AG08396 (cell line): ENCODE measurements at regions not wholly inside any gene's neighbourhood (a gene's known extent, or its start where the extent isn't known, plus 50 kb on each side); places are given as distances from the start of the nearest gene placed in this dataset.

Source experiments
- DNase-seq: peaks from one replicate; pipeline ENCODE4 v3.0.0; 2012; ENCODE audit warnings: low spot score, mixed read lengths

- DNase-seq = no peak
These were observed 226.8 kb upstream of the GATB start for GRCh38 chr4:151987606-151988005.

- DNase-seq = peak; percentile 8
These were observed 223.0 kb upstream of the GATB start for GRCh38 chr4:151983854-151984253.

- DNase-seq = no peak
These were observed 219.0 kb upstream of the GATB start for GRCh38 chr4:151979819-151980218.

- no peak for DNase-seq
These were observed 207.8 kb upstream of the GATB start for GRCh38 chr4:151968643-151969042.

GRCh38 chr4:151967074-151967473 lies 206.3 kb upstream of the GATB start:
- DNase-seq = no peak

GRCh38 chr4:151962138-151962823 lies 201.5 kb upstream of the GATB start:
- DNase-seq = no peak

GRCh38 chr4:151961456-151961855 lies 200.6 kb upstream of the GATB start:
- no peak for DNase-seq

- no peak for DNase-seq
These were observed 199.8 kb upstream of the GATB start for GRCh38 chr4:151960449-151961230.

GRCh38 chr4:151957153-151957552 lies 196.3 kb upstream of the GATB start:
- DNase-seq = no peak

- DNase-seq = no peak
These were observed 195.0 kb upstream of the GATB start for GRCh38 chr4:151955721-151956380.

GRCh38 chr4:151953795-151954372 lies 193.1 kb upstream of the GATB start:
- DNase-seq = no peak

- DNase-seq = no peak
These were observed 192.5 kb upstream of the GATB start for GRCh38 chr4:151953312-151953711.

GRCh38 chr4:151952711-151953254 lies 192.0 kb upstream of the GATB start:
- DNase-seq = no peak

- DNase-seq = no peak
These were observed 191.3 kb upstream of the GATB start for GRCh38 chr4:151952137-151952536.

- no peak for DNase-seq
These were observed 190.9 kb upstream of the GATB start for GRCh38 chr4:151951671-151952050.

- no peak for DNase-seq
These were observed 190.3 kb upstream of the GATB start for GRCh38 chr4:151950993-151951670.

GRCh38 chr4:151948351-151949016 lies 187.7 kb upstream of the GATB start:
- DNase-seq = peak; percentile 28

- DNase-seq = no peak
These were observed 185.9 kb upstream of the GATB start for GRCh38 chr4:151946718-151947117.

- no peak for DNase-seq
These were observed 182.2 kb upstream of the GATB start for GRCh38 chr4:151942971-151943370.

- DNase-seq = no peak
These were observed 180.3 kb upstream of the GATB start for GRCh38 chr4:151940926-151941617.

GRCh38 chr4:151940291-151940690 lies 179.5 kb upstream of the GATB start:
- DNase-seq = no peak
